Upper lobe of right lung (tissue), 1 donor: ENCODE measurements at regions not wholly inside any gene's neighbourhood (a gene's known extent, or its start where the extent isn't known, plus 50 kb on each side); places are given as distances from the start of the nearest gene placed in this dataset. TPM values are rescaled to one million over a fixed set of nuclear protein-coding genes. Genes with fewer than 3 reads are reported as not detected.

ENCODE experiments used
- ATAC-seq: fragments of 200-7000 bp; cut with Tn5 transposase; one replicate; pipeline ENCODE4 v1.9.1; 2020; ENCODE audit warnings: mild to moderate bottlenecking, moderate library complexity
- DNase-seq: peaks from one replicate; pipeline ENCODE4 v3.0.0-alpha.2; 2020
- H3K27ac ChIP-seq: fragments of 200-600 bp; one replicate; pipeline ENCODE4 v1.8.0; 2022
- H3K27me3 ChIP-seq: fragments of 200-600 bp; one replicate; pipeline ENCODE4 v1.8.0; 2022; ENCODE audit warnings: mild to moderate bottlenecking
- H3K36me3 ChIP-seq: fragments of 200-600 bp; one replicate; pipeline ENCODE4 v1.8.0; 2022
- H3K4me1 ChIP-seq: fragments of 200-600 bp; one replicate; pipeline ENCODE4 v1.8.0; 2022
- H3K4me3 ChIP-seq: fragments of 200-600 bp; one replicate; pipeline ENCODE4 v1.8.0; 2022; ENCODE audit warnings: mild to moderate bottlenecking
- H3K9me3 ChIP-seq: fragments of 200-600 bp; one replicate; pipeline ENCODE4 v1.8.0; 2022
- CTCF ChIP-seq: fragments of 200-600 bp; IDR thresholded peaks from one replicate; pipeline ENCODE4 v1.8.0; 2022; ENCODE audit warnings: antibody characterized with exemption
- intact Hi-C: fragments of 100-400 bp; cut with DNase I; formaldehyde crosslinking; loops from one replicate; pipeline ENCODE4 v1.11.0; 2022
- microRNA-seq: library from miRNA; unstranded; fragments of <30 nt; microRNA quantifications from one replicate; pipeline ENCODE4 v1.2.0, GENCODE V29; 2020; ENCODE audit warnings: borderline microRNAs expressed
- donor health status: DM: no; HTN: yes; CAD: no; lungs with severe emphysema.

- ATAC-seq (no peak), DNase-seq (no peak)
- Histone ChIP-seq H3K36me3 (no peaks in the 10 kb centered on the region), H3K27me3 (no peaks in the 10 kb centered on the region), H3K9me3 (no peaks in the 10 kb centered on the region), H3K4me3 (no peak overlapping the region), H3K4me1 (no peaks in the 10 kb centered on the region), H3K27ac (no peak overlapping the region)
- intact Hi-C loops: no loop called here
- no peak for TF ChIP-seq CTCF
These were observed 102.3 kb downstream of the BCOR start for GRCh38 chrX:39995457-39995856.

GRCh38 chrX:39996536-39996935 is 101.2 kb downstream of the BCOR start:
- no peak for DNase-seq
- ATAC-seq: no peak
- no peaks in the 10 kb centered on the region for H3K36me3 ChIP-seq

GRCh38 chrX:39998636-39999406 is 98.9 kb downstream of the BCOR start:
- ATAC-seq (no peak), DNase-seq (no peak)
- no peak for TF ChIP-seq CTCF
- H3K4me1 ChIP-seq: no peaks in the 10 kb centered on the region
- H3K36me3 ChIP-seq: no peaks in the 10 kb centered on the region
- intact Hi-C loops: no loop called here
- no peaks in the 10 kb centered on the region for H3K27me3 ChIP-seq
- H3K9me3 ChIP-seq: no peaks in the 10 kb centered on the region
- H3K27ac ChIP-seq: no peak overlapping the region
- no peak overlapping the region for H3K4me3 ChIP-seq

More at GRCh38 chrX:39996536-39996935, 101.2 kb downstream of the BCOR start:
- H3K9me3 ChIP-seq: no peaks in the 10 kb centered on the region
- no peaks in the 10 kb centered on the region for H3K27me3 ChIP-seq
- H3K4me3 ChIP-seq: no peak overlapping the region
- TF ChIP-seq CTCF: no peak
- H3K27ac ChIP-seq: no peak overlapping the region
- intact Hi-C loops: no loop called here
- H3K4me1 ChIP-seq: no peaks in the 10 kb centered on the region

Small RNA genes in the stretch of these regions (microRNA-seq; reads per million reads assigned to microRNA genes)
- gene MIR1587 (not detected), gene MIR3937 (not detected)
